ENCODE measurements at regions not wholly inside any gene's neighbourhood (a gene's known extent, or its start where the extent isn't known, plus 50 kb on each side); places are given as distances from the start of the nearest gene placed in this dataset.

DNA sequence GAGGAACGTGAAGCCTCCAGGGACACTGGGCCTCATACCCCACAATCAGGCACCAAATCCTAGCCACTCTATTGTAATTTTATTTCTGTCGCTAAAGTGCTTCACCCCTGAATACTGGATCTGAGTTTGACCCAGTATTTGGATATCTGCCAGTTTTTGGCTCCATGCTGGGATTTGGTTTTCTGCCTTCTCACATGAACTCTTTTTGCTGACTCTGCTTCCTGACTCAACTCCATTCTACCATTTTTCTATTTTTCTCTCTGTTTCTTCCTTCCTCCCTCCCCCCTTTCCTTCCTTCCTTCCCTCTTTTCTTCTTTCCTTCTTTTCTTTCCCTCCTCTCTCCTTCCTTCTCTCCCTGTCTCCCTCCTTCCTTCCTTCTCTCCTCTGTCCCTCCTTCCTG is 151.3 kb upstream of the GJB5 start:
- TF ChIP-seq, protein P1, sequence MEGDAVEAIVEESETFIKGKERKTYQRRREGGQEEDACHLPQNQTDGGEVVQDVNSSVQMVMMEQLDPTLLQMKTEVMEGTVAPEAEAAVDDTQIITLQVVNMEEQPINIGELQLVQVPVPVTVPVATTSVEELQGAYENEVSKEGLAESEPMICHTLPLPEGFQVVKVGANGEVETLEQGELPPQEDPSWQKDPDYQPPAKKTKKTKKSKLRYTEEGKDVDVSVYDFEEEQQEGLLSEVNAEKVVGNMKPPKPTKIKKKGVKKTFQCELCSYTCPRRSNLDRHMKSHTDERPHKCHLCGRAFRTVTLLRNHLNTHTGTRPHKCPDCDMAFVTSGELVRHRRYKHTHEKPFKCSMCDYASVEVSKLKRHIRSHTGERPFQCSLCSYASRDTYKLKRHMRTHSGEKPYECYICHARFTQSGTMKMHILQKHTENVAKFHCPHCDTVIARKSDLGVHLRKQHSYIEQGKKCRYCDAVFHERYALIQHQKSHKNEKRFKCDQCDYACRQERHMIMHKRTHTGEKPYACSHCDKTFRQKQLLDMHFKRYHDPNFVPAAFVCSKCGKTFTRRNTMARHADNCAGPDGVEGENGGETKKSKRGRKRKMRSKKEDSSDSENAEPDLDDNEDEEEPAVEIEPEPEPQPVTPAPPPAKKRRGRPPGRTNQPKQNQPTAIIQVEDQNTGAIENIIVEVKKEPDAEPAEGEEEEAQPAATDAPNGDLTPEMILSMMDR (conservative IDR thresholded peaks at IDR 0.05): no peak
- no peak for TF ChIP-seq EZH2 (IDR thresholded peaks at IDR 0.05; ENCODE audit: low read depth)

Measured in PC-9 (cell line).